Psoas muscle (tissue), 7 donors: ENCODE measurements at regions not wholly inside any gene's neighbourhood (a gene's known extent, or its start where the extent isn't known, plus 50 kb on each side); places are given as distances from the start of the nearest gene placed in this dataset.

Source experiments
- ATAC-seq, 4 donors: fragments of 200-7000 bp; cut with Tn5 transposase; one replicate each; pipeline ENCODE4 v1.9.1; 2020; ENCODE audit warnings: moderate library complexity in 3 of 4, mild to moderate bottlenecking in 2 of 4
- DNase-seq, 2 donors: peaks; one replicate each; pipeline ENCODE4 v3.0.0-alpha.2; 2020
- H3K27ac ChIP-seq: fragments of 200-600 bp; one replicate; pipeline ENCODE4 v1.8.0; 2022
- H3K27me3 ChIP-seq, 3 donors: fragments of 200-600 bp in 1 of 3; one replicate each; pipeline versions ENCODE4 v1.6.1 to v1.8.0; 2013 to 2022; ENCODE audit warnings: low read length in 2 of 3, mild to moderate bottlenecking in 2 of 3, moderate library complexity in 1 of 3; ENCODE audit not compliant: insufficient read depth in 3 of 3
- H3K36me3 ChIP-seq, 2 donors: fragments of 200-600 bp in 1 of 2; one replicate each; pipeline versions ENCODE4 v1.6.1 to v1.8.0; 2013 to 2022; ENCODE audit warnings: low read depth in 1 of 2, mild to moderate bottlenecking in 1 of 2, moderate library complexity in 1 of 2; ENCODE audit not compliant: insufficient read depth in 1 of 2
- H3K4me1 ChIP-seq: fragments of 200-600 bp; one replicate; pipeline ENCODE4 v1.8.0; 2022
- H3K4me3 ChIP-seq: fragments of 200-600 bp; one replicate; pipeline ENCODE4 v1.8.0; 2022; ENCODE audit warnings: mild to moderate bottlenecking
- H3K9me3 ChIP-seq: fragments of 200-600 bp; one replicate; pipeline ENCODE4 v1.8.0; 2022
- WGBS, 3 donors: extraction: QIAGEN DNeasy Blood & Tissue Kit; methylation state at CpG; one replicate each; pipeline versions ENCODE4 v1.1.6 to v1.1.7; 2013; 5-methylcytosine and 5-hydroxymethylcytosine counted together
- intact Hi-C, 2 donors: fragments of 100-400 bp; cut with DNase I; formaldehyde crosslinking; loops; one replicate each; pipeline versions ENCODE4 v1.11.0 to v1.14.2; 2022
- TF ChIP-seq, protein P1 (sequence below): fragments of 200-600 bp; IDR thresholded peaks from one replicate; pipeline ENCODE4 v1.8.0; 2022; ENCODE audit warnings: antibody characterized with exemption
- donor health status: healthy with polysubstance abuse.
- donor health status: DM: no; HTN: no; CAD: no; lungs with moderate emphysema.
- donor health status: Bipolar disorder and iron deficiency.
- donor health status: healthy.
- donor health status: DM: yes; HTN: yes; CAD: no.
- donor health status: DM: no; HTN: no; CAD: no.
- donor health status: DM: yes; HTN: yes; CAD: no.

DNA sequence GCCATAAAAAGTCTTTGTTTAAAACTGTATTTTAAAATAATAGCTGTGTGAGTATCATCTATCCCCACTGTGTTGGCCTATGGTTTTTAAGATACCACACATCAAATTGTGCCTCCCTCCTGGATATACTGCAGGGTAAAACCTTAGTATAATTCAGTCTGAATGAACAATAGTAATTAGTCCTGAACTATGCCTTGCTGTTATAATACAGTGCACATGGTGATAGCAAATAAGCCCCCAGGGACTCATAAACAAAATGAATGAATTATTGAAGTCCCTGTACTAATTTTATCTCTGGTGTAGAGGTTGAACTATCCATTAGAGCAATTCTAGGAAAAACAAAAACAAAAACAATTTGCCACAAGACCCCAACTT is 142.7 kb upstream of the ADAMTSL1 start:
- no peaks in the 10 kb centered on the region for H3K36me3 ChIP-seq

DNA sequence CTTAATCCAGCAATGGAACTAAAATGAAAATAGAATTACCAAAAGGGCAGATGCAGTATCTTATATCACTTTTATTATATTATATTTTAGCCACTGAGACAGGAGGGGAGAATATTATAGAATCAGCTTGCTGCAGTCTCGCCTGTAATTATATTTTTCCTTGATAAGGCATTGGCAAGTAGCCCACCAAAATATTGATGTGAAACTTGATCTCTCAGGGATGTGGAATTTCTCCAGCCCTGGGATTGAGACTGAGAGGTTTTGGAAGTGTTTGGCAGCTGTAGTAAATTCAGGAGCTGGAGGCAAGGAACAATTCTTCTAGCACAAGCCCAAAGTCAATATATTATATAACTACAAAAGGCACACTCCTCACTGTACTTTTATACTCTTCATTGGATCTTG is 142.1 kb upstream of the ADAMTSL1 start:
- H3K4me3 ChIP-seq: no peak overlapping the region
- no peaks in the 10 kb centered on the region for H3K9me3 ChIP-seq
- DNase-seq (no peak), ATAC-seq (no peak)
- intact Hi-C loops: no loop called here
- TF ChIP-seq, protein P1, sequence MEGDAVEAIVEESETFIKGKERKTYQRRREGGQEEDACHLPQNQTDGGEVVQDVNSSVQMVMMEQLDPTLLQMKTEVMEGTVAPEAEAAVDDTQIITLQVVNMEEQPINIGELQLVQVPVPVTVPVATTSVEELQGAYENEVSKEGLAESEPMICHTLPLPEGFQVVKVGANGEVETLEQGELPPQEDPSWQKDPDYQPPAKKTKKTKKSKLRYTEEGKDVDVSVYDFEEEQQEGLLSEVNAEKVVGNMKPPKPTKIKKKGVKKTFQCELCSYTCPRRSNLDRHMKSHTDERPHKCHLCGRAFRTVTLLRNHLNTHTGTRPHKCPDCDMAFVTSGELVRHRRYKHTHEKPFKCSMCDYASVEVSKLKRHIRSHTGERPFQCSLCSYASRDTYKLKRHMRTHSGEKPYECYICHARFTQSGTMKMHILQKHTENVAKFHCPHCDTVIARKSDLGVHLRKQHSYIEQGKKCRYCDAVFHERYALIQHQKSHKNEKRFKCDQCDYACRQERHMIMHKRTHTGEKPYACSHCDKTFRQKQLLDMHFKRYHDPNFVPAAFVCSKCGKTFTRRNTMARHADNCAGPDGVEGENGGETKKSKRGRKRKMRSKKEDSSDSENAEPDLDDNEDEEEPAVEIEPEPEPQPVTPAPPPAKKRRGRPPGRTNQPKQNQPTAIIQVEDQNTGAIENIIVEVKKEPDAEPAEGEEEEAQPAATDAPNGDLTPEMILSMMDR: no peak
- H3K27me3 ChIP-seq: peaks cover 0 to 2% (median 0%) of the 10 kb centered on the region in 3 donors
- no peaks in the 10 kb centered on the region for H3K4me1 ChIP-seq
- H3K27ac ChIP-seq: no peak overlapping the region
- no peaks in the 10 kb centered on the region for H3K36me3 ChIP-seq
- WGBS, 3 donors: 23 to 32% (median 24%) methylated on average over 1 of the region's 1 CpG

More for the DNA sequence above, 142.7 kb upstream of the ADAMTSL1 start:
- Histone ChIP-seq H3K4me1 (no peaks in the 10 kb centered on the region), H3K9me3 (no peaks in the 10 kb centered on the region), H3K4me3 (no peak overlapping the region), H3K27me3 (peaks cover 0 to 2% (median 0%) of the 10 kb centered on the region in 3 donors), H3K27ac (no peak overlapping the region)
- TF ChIP-seq, protein P1: no peak
- DNase-seq (no peak), ATAC-seq (no peak)
- intact Hi-C loops: no loop called here

DNA sequence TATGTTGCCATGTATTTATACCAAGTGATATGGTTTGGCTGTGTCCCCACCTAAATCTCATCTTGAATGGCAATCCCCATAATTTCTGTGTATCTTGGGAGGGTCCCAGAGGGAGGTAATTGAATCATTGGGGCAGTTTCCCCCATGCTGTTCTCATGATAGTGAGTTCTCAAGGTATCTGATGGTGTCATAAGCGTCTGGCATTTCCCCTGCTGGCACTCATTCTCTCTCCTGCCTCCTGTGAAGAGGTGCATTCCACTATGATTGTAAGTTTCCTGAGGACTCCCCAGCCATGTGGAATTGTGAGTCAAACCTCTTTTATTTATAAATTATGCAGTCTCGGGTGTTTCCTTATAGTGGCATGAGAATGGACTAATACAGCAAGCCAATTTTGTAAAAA is 140.8 kb upstream of the ADAMTSL1 start:
- no peaks in the 10 kb centered on the region for H3K4me1 ChIP-seq
- no peaks in the 10 kb centered on the region for H3K9me3 ChIP-seq
- H3K4me3 ChIP-seq: no peak overlapping the region
- no peak for ATAC-seq
- TF ChIP-seq, protein P1: no peak
- no peak for DNase-seq
- 69 to 79% (median 78%) methylated on average over 2 of the region's 2 CpGs for WGBS, 3 donors
- intact Hi-C loops: no loop called here
- H3K27me3 ChIP-seq: peaks cover 0 to 2% (median 0%) of the 10 kb centered on the region in 3 donors
- no peak overlapping the region for H3K27ac ChIP-seq
- no peaks in the 10 kb centered on the region for H3K36me3 ChIP-seq

DNA sequence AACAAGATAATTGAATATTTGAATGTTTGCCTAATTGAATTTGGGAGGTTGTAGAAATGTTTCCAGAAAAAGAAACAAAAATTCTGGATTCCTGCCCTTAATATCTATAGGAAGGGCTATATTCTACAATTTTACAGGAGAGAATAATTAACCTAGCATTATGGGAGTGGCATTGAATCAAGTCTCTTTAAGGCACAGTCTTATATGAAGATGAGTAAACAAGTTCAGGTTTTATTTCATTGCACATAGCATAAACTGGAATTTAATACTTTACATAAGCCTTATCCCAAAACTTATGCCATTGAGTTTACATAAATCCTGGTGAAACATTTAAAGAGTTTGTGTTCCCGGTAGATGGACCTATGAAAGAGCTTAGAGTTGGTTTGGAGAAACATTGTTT is 138.1 kb upstream of the ADAMTSL1 start:
- Histone ChIP-seq H3K27ac (no peak overlapping the region), H3K4me3 (no peak overlapping the region), H3K9me3 (no peaks in the 10 kb centered on the region), H3K36me3 (no peaks in the 10 kb centered on the region), H3K27me3 (no peaks in the 10 kb centered on the region), H3K4me1 (no peaks in the 10 kb centered on the region)
- 88 to 91% (median 90%) methylated on average over 1 of the region's 1 CpG for WGBS, 3 donors
- ATAC-seq (no peak), DNase-seq (no peak)
- TF ChIP-seq, protein P1: no peak
- intact Hi-C loops: no loop called here

DNA sequence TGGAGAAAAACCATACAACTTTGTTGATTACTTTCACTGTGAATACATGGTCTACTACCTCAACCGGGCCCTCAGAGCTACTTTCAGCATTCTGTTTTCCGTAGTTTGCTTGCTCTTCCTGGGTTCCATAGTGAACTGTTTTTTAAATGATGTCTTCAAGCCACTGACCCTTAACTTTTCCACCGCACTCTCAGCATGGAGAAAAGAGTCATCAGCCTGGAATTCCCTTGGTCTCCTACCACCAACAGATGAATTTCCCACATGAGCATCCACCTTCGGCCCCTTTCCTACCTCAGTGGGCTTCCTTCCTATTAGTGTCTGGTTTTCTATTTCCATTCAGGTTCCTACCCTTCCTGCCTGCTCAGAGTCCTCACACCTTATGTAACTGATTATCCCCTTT is 135.9 kb upstream of the ADAMTSL1 start:
- TF ChIP-seq, protein P1: no peak
- H3K36me3 ChIP-seq: no peaks in the 10 kb centered on the region
- H3K27ac ChIP-seq: no peak overlapping the region
- no peaks in the 10 kb centered on the region for H3K9me3 ChIP-seq
- intact Hi-C loops: no loop called here
- WGBS, 3 donors: 87 to 90% (median 88%) methylated on average over 4 of the region's 4 CpGs
- H3K4me1 ChIP-seq: no peaks in the 10 kb centered on the region
- no peak for DNase-seq
- ATAC-seq: no peak
- no peak overlapping the region for H3K4me3 ChIP-seq
- no peaks in the 10 kb centered on the region for H3K27me3 ChIP-seq
